ENCODE measurements at regions not wholly inside any gene's neighbourhood (a gene's known extent, or its start where the extent isn't known, plus 50 kb on each side); places are given as distances from the start of the nearest gene placed in this dataset.

DNA sequence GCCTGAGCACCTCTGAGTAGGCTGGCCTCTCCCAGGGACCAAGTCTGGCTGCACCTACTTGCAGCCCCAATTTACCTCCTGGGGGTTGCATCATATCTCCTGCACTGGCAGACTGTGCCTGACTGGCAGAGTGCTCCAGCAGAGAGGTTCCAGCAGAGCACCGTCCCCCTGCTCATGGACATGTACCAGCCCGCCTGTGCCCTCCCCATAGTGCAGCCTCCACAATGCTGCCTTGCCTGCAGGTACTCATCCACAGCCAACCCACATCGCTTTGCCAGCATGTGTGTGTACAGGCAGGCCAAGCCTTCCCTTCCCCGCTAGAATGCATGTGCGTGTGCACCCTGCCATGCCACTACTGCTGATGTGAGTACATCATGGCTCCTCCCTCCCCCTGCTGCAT, 105.5 kb upstream of the NPSR1 start:
- Histone ChIP-seq H3K9ac (ENCODE audit: low read length) (no peak overlapping the region), H3K36me3 (ENCODE audit: low read depth, low read length) (no peaks in the 10 kb centered on the region), H2AFZ (ENCODE audit: low read length) (no peak overlapping the region), H3K4me2 (ENCODE audit: low read length) (no peak overlapping the region), H4K20me1 (ENCODE audit: low read length) (no peaks in the 10 kb centered on the region), H3K27me3 (ENCODE audit: low read length) (no peaks in the 10 kb centered on the region), H3K79me2 (ENCODE audit: low read length) (no peaks in the 10 kb centered on the region), H3K9me2 (replicated peaks; ENCODE audit: low read length) (no peaks in the 10 kb centered on the region), H3K4me1 (ENCODE audit: insufficient read depth, low read length) (no peaks in the 10 kb centered on the region), H3K4me3 (ENCODE audit: low read length) (no peak overlapping the region), H3K27ac (ENCODE audit: low read length) (no peak overlapping the region), H3K9me3 (ENCODE audit: low read length) (no peaks in the 10 kb centered on the region), H3F3A (ENCODE audit: low read length, unreplicated experiment) (no peaks in the 10 kb centered on the region)
- TF ChIP-seq, protein P1, sequence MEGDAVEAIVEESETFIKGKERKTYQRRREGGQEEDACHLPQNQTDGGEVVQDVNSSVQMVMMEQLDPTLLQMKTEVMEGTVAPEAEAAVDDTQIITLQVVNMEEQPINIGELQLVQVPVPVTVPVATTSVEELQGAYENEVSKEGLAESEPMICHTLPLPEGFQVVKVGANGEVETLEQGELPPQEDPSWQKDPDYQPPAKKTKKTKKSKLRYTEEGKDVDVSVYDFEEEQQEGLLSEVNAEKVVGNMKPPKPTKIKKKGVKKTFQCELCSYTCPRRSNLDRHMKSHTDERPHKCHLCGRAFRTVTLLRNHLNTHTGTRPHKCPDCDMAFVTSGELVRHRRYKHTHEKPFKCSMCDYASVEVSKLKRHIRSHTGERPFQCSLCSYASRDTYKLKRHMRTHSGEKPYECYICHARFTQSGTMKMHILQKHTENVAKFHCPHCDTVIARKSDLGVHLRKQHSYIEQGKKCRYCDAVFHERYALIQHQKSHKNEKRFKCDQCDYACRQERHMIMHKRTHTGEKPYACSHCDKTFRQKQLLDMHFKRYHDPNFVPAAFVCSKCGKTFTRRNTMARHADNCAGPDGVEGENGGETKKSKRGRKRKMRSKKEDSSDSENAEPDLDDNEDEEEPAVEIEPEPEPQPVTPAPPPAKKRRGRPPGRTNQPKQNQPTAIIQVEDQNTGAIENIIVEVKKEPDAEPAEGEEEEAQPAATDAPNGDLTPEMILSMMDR (conservative IDR thresholded peaks at IDR 0.05; ENCODE audit: low read depth, low read length) = no peak
- TF ChIP-seq EZH2 (IDR thresholded peaks at IDR 0.05; ENCODE audit: low read length, unreplicated experiment) (no peak), EZH2phosphoT487 (IDR thresholded peaks at IDR 0.05; ENCODE audit: borderline replicate concordance, low read length) (no peak)
- ATAC-seq = no peak
- ChIA-PET POLR2A (ENCODE audit: unreplicated experiment) (no interaction called here), CTCF (no interaction called here)
- BruUV-seq (replicated peaks) = no TSS peak
- DNase-seq = no peak
- intact Hi-C loops (cut with micrococcal nuclease) = no loop called here

- no peaks in the 10 kb centered on the region for H4K20me1 ChIP-seq (ENCODE audit: low read length)
- POLR2A ChIA-PET (ENCODE audit: unreplicated experiment) = no interaction called here
- ATAC-seq (no peak), DNase-seq (no peak)
- no peaks in the 10 kb centered on the region for H3K4me1 ChIP-seq (ENCODE audit: insufficient read depth, low read length)
- no peak overlapping the region for H3K4me3 ChIP-seq (ENCODE audit: low read length)
- H3K36me3 ChIP-seq (ENCODE audit: low read depth, low read length) = no peaks in the 10 kb centered on the region
- TF ChIP-seq, protein P1 (conservative IDR thresholded peaks at IDR 0.05; ENCODE audit: low read depth, low read length) = no peak
- TF ChIP-seq EZH2phosphoT487 (IDR thresholded peaks at IDR 0.05; ENCODE audit: borderline replicate concordance, low read length) (no peak), EZH2 (IDR thresholded peaks at IDR 0.05; ENCODE audit: low read length, unreplicated experiment) (no peak)
- H3K9ac ChIP-seq (ENCODE audit: low read length) = no peak overlapping the region
- H3K27me3 ChIP-seq (ENCODE audit: low read length) = 0 out of 2 replicates have a peak, but pooled peaks cover under 1% of the 10 kb centered on the region
- no TSS peak for BruUV-seq (replicated peaks)
- H3K9me2 ChIP-seq (replicated peaks; ENCODE audit: low read length) = no peaks in the 10 kb centered on the region
- intact Hi-C loops (cut with micrococcal nuclease) = no loop called here
- no peaks in the 10 kb centered on the region for H3K79me2 ChIP-seq (ENCODE audit: low read length)
- H2AFZ ChIP-seq (ENCODE audit: low read length) = no peak overlapping the region
- no peak overlapping the region for H3K4me2 ChIP-seq (ENCODE audit: low read length)
- no peaks in the 10 kb centered on the region for H3K9me3 ChIP-seq (ENCODE audit: low read length)
- no peak overlapping the region for H3K27ac ChIP-seq (ENCODE audit: low read length)
- no peaks in the 10 kb centered on the region for H3F3A ChIP-seq (ENCODE audit: low read length, unreplicated experiment)
- CTCF ChIA-PET = no interaction called here
These were observed 100.0 kb upstream of the NPSR1 start for GRCh38 chr7:34558022-34558421.

- no peak overlapping the region for H3K4me3 ChIP-seq (ENCODE audit: low read length)
- ATAC-seq (no peak), DNase-seq (no peak)
- H2AFZ ChIP-seq (ENCODE audit: low read length) = no peak overlapping the region
- peaks cover 4% of the 10 kb centered on the region; the same call in 1 of the 2 replicates for H3K27me3 ChIP-seq (ENCODE audit: low read length)
- no peaks in the 10 kb centered on the region for H3K36me3 ChIP-seq (ENCODE audit: low read depth, low read length)
- no TSS peak for BruUV-seq (replicated peaks)
- H4K20me1 ChIP-seq (ENCODE audit: low read length) = no peaks in the 10 kb centered on the region
- POLR2A ChIA-PET (ENCODE audit: unreplicated experiment) = no interaction called here
- no peaks in the 10 kb centered on the region for H3K9me3 ChIP-seq (ENCODE audit: low read length)
- H3F3A ChIP-seq (ENCODE audit: low read length, unreplicated experiment) = no peaks in the 10 kb centered on the region
- no peak overlapping the region for H3K9ac ChIP-seq (ENCODE audit: low read length)
- CTCF ChIA-PET = no interaction called here
- H3K27ac ChIP-seq (ENCODE audit: low read length) = no peak overlapping the region
- H3K4me2 ChIP-seq (ENCODE audit: low read length) = no peak overlapping the region
- TF ChIP-seq EZH2 (IDR thresholded peaks at IDR 0.05; ENCODE audit: low read length, unreplicated experiment) (no peak), EZH2phosphoT487 (IDR thresholded peaks at IDR 0.05; ENCODE audit: borderline replicate concordance, low read length) (no peak)
- no peaks in the 10 kb centered on the region for H3K79me2 ChIP-seq (ENCODE audit: low read length)
- H3K9me2 ChIP-seq (replicated peaks; ENCODE audit: low read length) = no peaks in the 10 kb centered on the region
- H3K4me1 ChIP-seq (ENCODE audit: insufficient read depth, low read length) = no peaks in the 10 kb centered on the region
- intact Hi-C loops (cut with micrococcal nuclease) = no loop called here
These were observed 93.9 kb upstream of the NPSR1 start for GRCh38 chr7:34564091-34564490.

Data from PC-3 (cell line).